GM12878 (cell line): ENCODE measurements at regions not wholly inside any gene's neighbourhood (a gene's known extent, or its start where the extent isn't known, plus 50 kb on each side); places are given as distances from the start of the nearest gene placed in this dataset.

Source experiments
- ATAC-seq: fragments of 200-7000 bp; cut with Tn5 transposase; 3 replicates; pipeline ENCODE4 v1.9.1; 2020; ENCODE audit warnings: mild to moderate bottlenecking, moderate library complexity
- BruUV-seq: library from RNA; stranded (reverse); fragments of 400-500 nt; replicated peaks from 2 replicates; lab custom pipeline; 2021; lab: Mats Ljungman, UMichigan
- CTCF ChIA-PET: fragments of 300-600 bp; sonication (Branson Sonifier 250); formaldehyde crosslinking; extraction: SDS; loops from one replicate; lab custom pipeline; 2021; ENCODE audit warnings: inconsistent platforms; lab: Yijun Ruan, JAX
- POLR2A ChIA-PET: fragments of 350-600 bp; formaldehyde crosslinking; extraction: SDS; loops from one replicate; lab custom pipeline; 2021; ENCODE audit warnings: inconsistent platforms; lab: Charles Lee
- RAD21 ChIA-PET: fragments of 300-600 bp; sonication (Branson Sonifier 250); formaldehyde crosslinking; loops from one replicate; lab custom pipeline; 2023; ENCODE audit warnings: antibody characterized with exemption; ENCODE audit not compliant: unreplicated experiment; lab: Charles Lee
- SMC1A ChIA-PET: fragments of 300-600 bp; sonication (Branson Sonifier 250); formaldehyde crosslinking; loops from one replicate; lab custom pipeline; 2023; ENCODE audit not compliant: unreplicated experiment, uncharacterized antibody; lab: Charles Lee
- DNase-seq: peaks from one replicate; pipeline ENCODE4 v3.0.0-alpha.2; 2011; ENCODE audit warnings: low read depth, low spot score
- FAIRE-seq: peaks from 3 replicates; lab custom pipeline; 2011; peaks lifted over from hg19 to GRCh38; lab: Jason Lieb, UNC
- H2AFZ ChIP-seq: 2 replicates; pipeline ENCODE4 v1.6.0; 2011; ENCODE audit warnings: low read depth, low read length, control low read depth; ENCODE audit not compliant: control insufficient read depth
- H3K27ac ChIP-seq: 2 replicates; pipeline ENCODE4 v1.5.1; 2011; ENCODE audit warnings: control low read depth; ENCODE audit not compliant: control insufficient read depth, insufficient read depth
- H3K27me3 ChIP-seq, 2 experiments: replicated peaks in 1 of 2; 2 replicates each; pipeline versions ENCODE4 v1.6.0 to v1.6.1; 2011; ENCODE audit warnings: low read length in 1 of 2; ENCODE audit not compliant: control insufficient read depth in 2 of 2, insufficient read depth in 2 of 2
- H3K36me3 ChIP-seq, 2 experiments: 2 replicates each; pipeline ENCODE4 v1.5.1; 2011; ENCODE audit warnings: low read length in 1 of 2; ENCODE audit not compliant: control insufficient read depth in 2 of 2, insufficient read depth in 2 of 2
- H3K4me1 ChIP-seq: 2 replicates; pipeline ENCODE4 v1.6.1; 2011; ENCODE audit warnings: mild to moderate bottlenecking, low read length, moderate library complexity, mixed read lengths; ENCODE audit not compliant: control insufficient read depth, insufficient read depth
- H3K4me2 ChIP-seq: 2 replicates; pipeline ENCODE4 v1.6.0; 2011; ENCODE audit warnings: control low read depth; ENCODE audit not compliant: control insufficient read depth, insufficient read depth
- H3K4me3 ChIP-seq: fragments of 200-600 bp; sonication (generic); 2 replicates; pipeline ENCODE4 v1.5.1; 2016
- H3K79me2 ChIP-seq: 2 replicates; pipeline ENCODE4 v1.6.0; 2011; ENCODE audit warnings: low read length; ENCODE audit not compliant: control insufficient read depth, insufficient read depth
- H3K9ac ChIP-seq: 2 replicates; pipeline ENCODE4 v1.8.0; 2011; ENCODE audit warnings: low read length, control low read depth, mixed read lengths; ENCODE audit not compliant: control insufficient read depth, insufficient read depth
- H3K9me3 ChIP-seq: replicated peaks from 3 replicates; pipeline ENCODE4 v1.5.1; 2011; ENCODE audit warnings: mild to moderate bottlenecking, low read length; ENCODE audit not compliant: control insufficient read depth, insufficient read depth
- H4K20me1 ChIP-seq: 2 replicates; pipeline ENCODE4 v1.6.0; 2011; ENCODE audit not compliant: control insufficient read depth, insufficient read depth
- CTCF ChIP-seq, 3 experiments: IDR thresholded peaks in 2 of 3; conservative IDR thresholded peaks in 1 of 3; 2 replicates each; pipeline ENCODE4 v1.5.1; 2011; ENCODE audit warnings: low read depth in 3 of 3, low read length in 3 of 3, mild to moderate bottlenecking in 3 of 3, control low read depth in 2 of 3, moderate library complexity in 2 of 3, inconsistent platforms in 1 of 3, mixed read lengths in 1 of 3; ENCODE audit not compliant: control insufficient read depth in 2 of 3, insufficient read depth in 1 of 3; ENCODE audit errors: extremely low read depth in 1 of 3
- RAD21 ChIP-seq: IDR thresholded peaks from 2 replicates; pipeline ENCODE4 v1.6.1; 2011; ENCODE audit warnings: mild to moderate bottlenecking, low read depth, low read length, moderate library complexity; ENCODE audit not compliant: insufficient read depth
- SMC3 ChIP-seq: IDR thresholded peaks from 2 replicates; pipeline ENCODE4 v1.6.1; 2011; ENCODE audit warnings: low read length, improper control_type of control experiment, borderline replicate concordance
- TAF1 ChIP-seq: IDR thresholded peaks from 2 replicates; pipeline ENCODE4 v1.6.1; 2011; ENCODE audit warnings: mild to moderate bottlenecking, low read depth, low read length, borderline replicate concordance
- WGBS: methylation state at CpG from one replicate; pipeline ENCODE4 v1.1.6; 2016; ENCODE audit warnings: low lambda C conversion rate; ENCODE audit not compliant: insufficient replicate concordance, insufficient coverage; ENCODE audit errors: missing lambda C conversion rate; 5-methylcytosine and 5-hydroxymethylcytosine counted together
- in situ Hi-C: fragments of 300-500 bp; cut with MboI; formaldehyde crosslinking; loops from 9 replicates; pipeline ENCODE4 v1.14.3; 2018; ENCODE audit warnings: mixed read lengths
- intact Hi-C: fragments of 100-400 bp; cut with micrococcal nuclease; formaldehyde crosslinking; loops from one replicate; pipeline ENCODE4 v1.14.2; 2022; ENCODE audit not compliant: unreplicated experiment

- no TSS peak for BruUV-seq
- no peak for FAIRE-seq
- Histone ChIP-seq H3K4me3 (no peak overlapping the region), H3K4me2 (no peak overlapping the region), H3K9me3 (no peaks in the 10 kb centered on the region), H3K79me2 (no peaks in the 10 kb centered on the region), H4K20me1 (no peaks in the 10 kb centered on the region), H3K36me3 (no peaks in the 10 kb centered on the region), H3K9ac (no peak overlapping the region), H3K27ac (no peak overlapping the region), H3K27me3 (no peaks in the 10 kb centered on the region), H2AFZ (no peak overlapping the region), H3K4me1 (no peaks in the 10 kb centered on the region)
- CTCF ChIA-PET: interaction anchor here (0.7 to 5.9 kb wide), 14 partner anchors 9 to 732 kb away, joined by 3 to 54 read pairs (median 3); partner anchors contain the start of gene ABCC12
- ATAC-seq: peak; percentile 87
- RAD21 ChIA-PET: interaction anchor here (0.6 to 1.4 kb wide), 5 partner anchors 182 to 832 kb away, joined by 3 to 5 read pairs (median 3); no protein-coding TSS in a partner anchor
- POLR2A ChIA-PET: no interaction called here
- peak; percentile 23; the same call in 1 of the 2 replicates for TF ChIP-seq SMC3
- TF ChIP-seq RAD21: peak; percentile 63
- TF ChIP-seq TAF1: no peak
- TF ChIP-seq CTCF (IDR thresholded peaks at IDR 0.05 in 2 of 3, conservative IDR thresholded peaks at IDR 0.05 in 1 of 3; ENCODE audit: control insufficient read depth in 2 of 3, extremely low read depth in 1 of 3, insufficient read depth in 1 of 3, low read depth in 3 of 3, low read length in 3 of 3): peak; percentile 39 to 57 (median 50)
- 77% methylated on average over 3 of the region's 5 CpGs for WGBS
- in situ Hi-C loops (no loop called here), intact Hi-C loops (loop anchor here (5.0 kb wide), 1 partner anchor 284 kb away; the partner anchor contains the start of gene ABCC12)
- SMC1A ChIA-PET: interaction anchor here (0.7 to 2.1 kb wide), 4 partner anchors 245 to 291 kb away, joined by 3 to 6 read pairs (median 4); no protein-coding TSS in a partner anchor
- no peak for DNase-seq
Observed at GRCh38 chr16:47873434-47873833, 282.4 kb downstream of the ABCC12 start.
